Urinary bladder (tissue), 3 donors: ENCODE measurements at regions not wholly inside any gene's neighbourhood (a gene's known extent, or its start where the extent isn't known, plus 50 kb on each side); places are given as distances from the start of the nearest gene placed in this dataset.

Experiments
- DNase-seq: peaks from one replicate; pipeline ENCODE4 v3.0.0-alpha.2; 2015; ENCODE audit errors: extremely low spot score
- H3K27ac ChIP-seq: one replicate; pipeline ENCODE4 v1.5.1; 2013; ENCODE audit warnings: low read depth, mild to moderate bottlenecking, moderate library complexity
- H3K36me3 ChIP-seq: one replicate; pipeline ENCODE4 v1.6.1; 2013; ENCODE audit warnings: mild to moderate bottlenecking, moderate library complexity; ENCODE audit not compliant: insufficient read depth
- H3K4me1 ChIP-seq: one replicate; pipeline ENCODE4 v1.6.1; 2013; ENCODE audit warnings: mild to moderate bottlenecking, moderate library complexity; ENCODE audit not compliant: insufficient read depth
- H3K4me3 ChIP-seq: one replicate; pipeline ENCODE4 v1.5.1; 2013; ENCODE audit warnings: low read depth, low read length
- WGBS: extraction: QIAGEN DNeasy Blood & Tissue Kit; methylation state at CpG from one replicate; pipeline ENCODE4 v1.1.7; 2013; 5-methylcytosine and 5-hydroxymethylcytosine counted together
- donor health status: healthy with polysubstance abuse.
- donor health status: healthy.

- Histone ChIP-seq H3K4me3 (no peak overlapping the region), H3K4me1 (no peaks in the 10 kb centered on the region), H3K27ac (no peak overlapping the region), H3K36me3 (no peaks in the 10 kb centered on the region)
- DNase-seq, result no peak
- 35% methylated on average over 2 of the region's 2 CpGs for WGBS
Measured at GRCh38 chr2:42859006-42859552, 66.7 kb upstream of the HAAO start.

GRCh38 chr2:42858140-42859005 lies 66.0 kb upstream of the HAAO start:
- no peak overlapping the region for H3K4me3 ChIP-seq
- H3K4me1 ChIP-seq, result no peaks in the 10 kb centered on the region
- WGBS, result 77% methylated on average over 4 of the region's 4 CpGs
- H3K36me3 ChIP-seq, result no peaks in the 10 kb centered on the region
- no peak for DNase-seq
- H3K27ac ChIP-seq, result no peak overlapping the region

GRCh38 chr2:42856891-42857632 lies 64.7 kb upstream of the HAAO start:
- no peak for DNase-seq

GRCh38 chr2:42856106-42856860 lies 63.9 kb upstream of the HAAO start:
- 91% methylated on average over 16 of the region's 16 CpGs for WGBS
- no peak overlapping the region for H3K4me3 ChIP-seq
- no peak for DNase-seq
- H3K4me1 ChIP-seq, result no peaks in the 10 kb centered on the region
- no peaks in the 10 kb centered on the region for H3K36me3 ChIP-seq
- no peak overlapping the region for H3K27ac ChIP-seq

More at GRCh38 chr2:42856891-42857632, 64.7 kb upstream of the HAAO start:
- no peak overlapping the region for H3K27ac ChIP-seq
- 86% methylated on average over 23 of the region's 23 CpGs for WGBS
- H3K36me3 ChIP-seq, result no peaks in the 10 kb centered on the region
- H3K4me1 ChIP-seq, result no peaks in the 10 kb centered on the region
- no peak overlapping the region for H3K4me3 ChIP-seq

- Histone ChIP-seq H3K27ac (no peak overlapping the region), H3K36me3 (no peaks in the 10 kb centered on the region), H3K4me1 (no peaks in the 10 kb centered on the region), H3K4me3 (no peak overlapping the region)
- 82% methylated on average over 11 of the region's 11 CpGs for WGBS
- DNase-seq, result no peak
Measured at GRCh38 chr2:42855221-42855970, 63.0 kb upstream of the HAAO start.

- H3K4me1 ChIP-seq, result no peaks in the 10 kb centered on the region
- H3K27ac ChIP-seq, result peak overlapping the region; percentile 27
- WGBS, result 45% methylated on average over 16 of the region's 16 CpGs
- no peak overlapping the region for H3K4me3 ChIP-seq
- no peaks in the 10 kb centered on the region for H3K36me3 ChIP-seq
- no peak for DNase-seq
Measured at GRCh38 chr2:42854207-42854818, 61.9 kb upstream of the HAAO start.

- Histone ChIP-seq H3K27ac (no peak overlapping the region), H3K4me3 (no peak overlapping the region), H3K4me1 (no peaks in the 10 kb centered on the region), H3K36me3 (no peaks in the 10 kb centered on the region)
- WGBS, result 70% methylated on average over 12 of the region's 12 CpGs
- DNase-seq, result no peak
Measured at GRCh38 chr2:42853549-42854206, 61.3 kb upstream of the HAAO start.

GRCh38 chr2:42852798-42853197 lies 60.4 kb upstream of the HAAO start:
- no peak for DNase-seq
- WGBS, result 95% methylated on average over 5 of the region's 5 CpGs
- no peak overlapping the region for H3K27ac ChIP-seq

GRCh38 chr2:42851740-42852250 lies 59.4 kb upstream of the HAAO start:
- 83% methylated on average over 3 of the region's 3 CpGs for WGBS
- no peaks in the 10 kb centered on the region for H3K4me1 ChIP-seq

More at GRCh38 chr2:42852798-42853197, 60.4 kb upstream of the HAAO start:
- H3K4me3 ChIP-seq, result no peak overlapping the region
- H3K36me3 ChIP-seq, result no peaks in the 10 kb centered on the region
- no peaks in the 10 kb centered on the region for H3K4me1 ChIP-seq

GRCh38 chr2:42851186-42851585 lies 58.8 kb upstream of the HAAO start:
- Histone ChIP-seq H3K36me3 (no peaks in the 10 kb centered on the region), H3K4me1 (no peaks in the 10 kb centered on the region), H3K4me3 (no peak overlapping the region), H3K27ac (no peak overlapping the region)
- 72% methylated on average over 4 of the region's 4 CpGs for WGBS
- DNase-seq, result no peak

More at GRCh38 chr2:42851740-42852250, 59.4 kb upstream of the HAAO start:
- Histone ChIP-seq H3K36me3 (no peaks in the 10 kb centered on the region), H3K27ac (no peak overlapping the region), H3K4me3 (no peak overlapping the region)
- no peak for DNase-seq

GRCh38 chr2:42850016-42850805 lies 57.8 kb upstream of the HAAO start:
- no peak for DNase-seq
- Histone ChIP-seq H3K27ac (no peak overlapping the region), H3K4me1 (no peaks in the 10 kb centered on the region), H3K36me3 (no peaks in the 10 kb centered on the region), H3K4me3 (no peak overlapping the region)
- WGBS, result 87% methylated on average over 14 of the region's 14 CpGs
